Neuronal stem cell (in vitro differentiated cells): ENCODE measurements at regions not wholly inside any gene's neighbourhood (a gene's known extent, or its start where the extent isn't known, plus 50 kb on each side); places are given as distances from the start of the nearest gene placed in this dataset.

Experiments
- DNase-seq: peaks from one replicate; pipeline ENCODE4 v3.0.0-alpha.2; 2013; ENCODE audit warnings: low spot score
- H2AFZ ChIP-seq: one replicate; pipeline ENCODE4 v1.6.1; 2013; ENCODE audit warnings: mild to moderate bottlenecking, low read length, inconsistent platforms
- H2AK5ac ChIP-seq: 2 replicates; pipeline ENCODE4 v1.6.1; 2013; ENCODE audit warnings: low read depth, mild to moderate bottlenecking, inconsistent platforms, low read length, moderate library complexity, mixed read lengths
- H2BK120ac ChIP-seq: 2 replicates; pipeline ENCODE4 v1.6.1; 2013; ENCODE audit warnings: low read depth, mild to moderate bottlenecking, inconsistent platforms, low read length, moderate library complexity, mixed read lengths
- H2BK12ac ChIP-seq: one replicate; pipeline ENCODE4 v1.6.1; 2013; ENCODE audit warnings: low read length, inconsistent platforms
- H2BK15ac ChIP-seq: 2 replicates; pipeline ENCODE4 v1.6.1; 2013; ENCODE audit warnings: mild to moderate bottlenecking, low read length, inconsistent platforms, mixed read lengths
- H2BK5ac ChIP-seq: one replicate; pipeline ENCODE4 v1.6.1; 2013; ENCODE audit warnings: inconsistent platforms, mild to moderate bottlenecking, low read length, moderate library complexity
- H3K14ac ChIP-seq: one replicate; pipeline ENCODE4 v1.6.1; 2013; ENCODE audit warnings: low read length, inconsistent platforms
- H3K18ac ChIP-seq: 2 replicates; pipeline ENCODE4 v1.6.1; 2013; ENCODE audit warnings: low read length, inconsistent platforms
- H3K23ac ChIP-seq: 2 replicates; pipeline ENCODE4 v1.6.1; 2013; ENCODE audit warnings: low read depth, mild to moderate bottlenecking, mixed read lengths, low read length, inconsistent platforms; ENCODE audit not compliant: poor library complexity
- H3K27ac ChIP-seq: replicated peaks from 3 replicates; pipeline ENCODE4 v1.5.1; 2013; ENCODE audit warnings: low read length, inconsistent platforms
- H3K27me3 ChIP-seq, 3 experiments: 2 replicates each; pipeline ENCODE4 v1.6.1; 2013; ENCODE audit warnings: low read length in 3 of 3, mild to moderate bottlenecking in 2 of 3, inconsistent platforms in 1 of 3, low read depth in 1 of 3, mixed read lengths in 1 of 3, moderate library complexity in 1 of 3; ENCODE audit not compliant: control insufficient read depth in 3 of 3, insufficient read depth in 3 of 3
- H3K36me3 ChIP-seq, 2 donors: replicated peaks in 1 of 2; 2 replicates each; pipeline ENCODE4 v1.6.1; 2013; ENCODE audit warnings: low read length in 2 of 2; ENCODE audit not compliant: control insufficient read depth in 2 of 2, insufficient read depth in 2 of 2
- H3K4ac ChIP-seq: 2 replicates; pipeline ENCODE4 v1.6.1; 2013; ENCODE audit warnings: inconsistent platforms, mild to moderate bottlenecking, low read length, moderate library complexity
- H3K4me1 ChIP-seq, 2 donors: 1 replicate in 1 of 2; 2 replicates in 1 of 2; pipeline ENCODE4 v1.6.1; 2013; ENCODE audit warnings: low read length in 2 of 2, low read depth in 1 of 2; ENCODE audit not compliant: control insufficient read depth in 2 of 2, insufficient read depth in 1 of 2
- H3K4me2 ChIP-seq: one replicate; pipeline ENCODE4 v1.6.1; 2013; ENCODE audit warnings: mild to moderate bottlenecking, low read length, inconsistent platforms; ENCODE audit not compliant: insufficient read depth, poor library complexity, severe bottlenecking
- H3K4me3 ChIP-seq, 2 donors: 2 replicates each; pipeline ENCODE4 v1.5.1; 2013; ENCODE audit warnings: low read length in 2 of 2, mild to moderate bottlenecking in 2 of 2, inconsistent platforms in 1 of 2, moderate library complexity in 1 of 2
- H3K79me1 ChIP-seq: one replicate; pipeline ENCODE4 v1.6.1; 2013; ENCODE audit warnings: low read depth, mild to moderate bottlenecking, inconsistent platforms, low read length, moderate library complexity
- H3K9ac ChIP-seq: one replicate; pipeline ENCODE4 v1.6.1; 2013; ENCODE audit warnings: mild to moderate bottlenecking, low read depth, low read length, inconsistent platforms; ENCODE audit not compliant: poor library complexity
- H3K9me3 ChIP-seq, 2 donors: replicated peaks in 1 of 2; 2 replicates each; pipeline versions ENCODE3 to v1.6.1; 2013; ENCODE audit warnings: low read length in 2 of 2, mild to moderate bottlenecking in 2 of 2, inconsistent platforms in 1 of 2, low read depth in 1 of 2, mixed read lengths in 1 of 2, moderate library complexity in 1 of 2; ENCODE audit not compliant: control insufficient read depth in 2 of 2, insufficient read depth in 1 of 2
- H4K8ac ChIP-seq: one replicate; pipeline ENCODE4 v1.6.1; 2013; ENCODE audit warnings: low read depth, mild to moderate bottlenecking, inconsistent platforms, low read length, moderate library complexity
- H4K91ac ChIP-seq: one replicate; pipeline ENCODE4 v1.6.1; 2013; ENCODE audit warnings: low read length, low read depth, mild to moderate bottlenecking, inconsistent platforms; ENCODE audit not compliant: poor library complexity
- WGBS, 2 donors: extraction: QIAGEN DNeasy Blood & Tissue Kit; methylation state at CpG; one replicate each; pipeline ENCODE4 v1.1.7; 2013; ENCODE audit warnings: missing lambda C conversion rate in 2 of 2, mixed read lengths in 1 of 2; ENCODE audit not compliant: insufficient read length in 2 of 2, insufficient replicate concordance in 1 of 2; ENCODE audit errors: extremely low coverage in 2 of 2; 5-methylcytosine and 5-hydroxymethylcytosine counted together

- no peak overlapping the region for H3K4me3 ChIP-seq
- H4K91ac ChIP-seq, result no peak overlapping the region
- H4K8ac ChIP-seq, result no peak overlapping the region
- WGBS, 2 donors, result no CpG with 5 or more reads among the region's 5 CpGs
- no peaks in the 10 kb centered on the region for H3K27me3 ChIP-seq
- no peak for DNase-seq
- H3K79me1 ChIP-seq, result no peaks in the 10 kb centered on the region
- no peak overlapping the region for H3K9ac ChIP-seq
- peaks cover 0 to 2% of the 10 kb centered on the region in 2 donors for H3K9me3 ChIP-seq
- no peak overlapping the region for H2BK5ac ChIP-seq
- no peak overlapping the region for H3K4ac ChIP-seq
- no peaks in the 10 kb centered on the region for H3K36me3 ChIP-seq
- no peak overlapping the region for H3K27ac ChIP-seq
- no peak overlapping the region for H3K4me2 ChIP-seq
- H3K18ac ChIP-seq, result no peak overlapping the region
- no peak overlapping the region for H2BK120ac ChIP-seq
- no peak overlapping the region for H3K23ac ChIP-seq
- no peak overlapping the region for H2AK5ac ChIP-seq
- no peak overlapping the region for H2BK12ac ChIP-seq
- H3K4me1 ChIP-seq, result peaks cover 14 to 23% of the 10 kb centered on the region in 2 donors
- no peak overlapping the region for H3K14ac ChIP-seq
- peak overlapping the region; percentile 62 for H2AFZ ChIP-seq
- no peak overlapping the region for H2BK15ac ChIP-seq
Measured at GRCh38 chr12:105820429-105821125, 318.2 kb downstream of the NUAK1 start.

- H3K9me3 ChIP-seq, result peaks cover 0 to 2% of the 10 kb centered on the region in 2 donors
- no peak overlapping the region for H3K4ac ChIP-seq
- no peak overlapping the region for H3K27ac ChIP-seq
Measured at GRCh38 chr12:105822131-105823105, 316.3 kb downstream of the NUAK1 start.

GRCh38 chr12:105823810-105824209, 314.9 kb downstream of the NUAK1 start:
- Histone ChIP-seq H3K79me1 (no peaks in the 10 kb centered on the region), H3K27me3 (no peaks in the 10 kb centered on the region), H3K9ac (no peak overlapping the region), H4K91ac (no peak overlapping the region), H2AK5ac (no peak overlapping the region), H3K23ac (no peak overlapping the region), H3K27ac (no peak overlapping the region), H3K9me3 (peaks cover 0 to 2% of the 10 kb centered on the region in 2 donors), H3K18ac (no peak overlapping the region), H4K8ac (no peak overlapping the region), H3K4me2 (no peak overlapping the region), H3K14ac (no peak overlapping the region), H2BK15ac (no peak overlapping the region), H2BK12ac (no peak overlapping the region), H2BK5ac (no peak overlapping the region), H3K4me1 (peaks cover 14 to 23% of the 10 kb centered on the region in 2 donors), H2AFZ (no peak overlapping the region), H3K36me3 (no peaks in the 10 kb centered on the region), H2BK120ac (no peak overlapping the region), H3K4ac (no peak overlapping the region), H3K4me3 (no peak overlapping the region)
- DNase-seq, result no peak
- no CpG with 5 or more reads among the region's 3 CpGs for WGBS, 2 donors

More at GRCh38 chr12:105822131-105823105, 316.3 kb downstream of the NUAK1 start:
- Histone ChIP-seq H3K18ac (peak overlapping the region; percentile 67), H2BK120ac (no peak overlapping the region), H3K14ac (no peak overlapping the region), H2BK5ac (no peak overlapping the region), H3K79me1 (no peaks in the 10 kb centered on the region), H2AK5ac (no peak overlapping the region), H3K4me3 (no peak overlapping the region), H2BK15ac (no peak overlapping the region), H4K91ac (no peak overlapping the region), H3K23ac (no peak overlapping the region), H3K36me3 (no peaks in the 10 kb centered on the region), H3K4me1 (peaks cover 14 to 23% of the 10 kb centered on the region in 2 donors), H3K27me3 (no peaks in the 10 kb centered on the region), H2BK12ac (peak overlapping the region; percentile 42), H4K8ac (no peak overlapping the region), H3K4me2 (no peak overlapping the region), H3K9ac (no peak overlapping the region), H2AFZ (peak overlapping the region; percentile 30)
- no peak for DNase-seq
- no CpG with 5 or more reads among the region's 11 CpGs for WGBS, 2 donors

- Histone ChIP-seq H2BK120ac (no peak overlapping the region), H4K91ac (no peak overlapping the region), H3K18ac (no peak overlapping the region), H2AK5ac (no peak overlapping the region), H2BK12ac (no peak overlapping the region), H3K4me1 (peaks cover 12 to 14% of the 10 kb centered on the region in 2 donors), H2BK15ac (no peak overlapping the region), H3K4me3 (no peak overlapping the region), H3K9ac (no peak overlapping the region), H3K23ac (no peak overlapping the region), H3K27ac (no peak overlapping the region), H3K14ac (no peak overlapping the region), H2AFZ (no peak overlapping the region), H4K8ac (no peak overlapping the region), H3K27me3 (no peaks in the 10 kb centered on the region), H3K4ac (no peak overlapping the region), H3K79me1 (no peaks in the 10 kb centered on the region), H2BK5ac (no peak overlapping the region), H3K9me3 (peaks cover 0 to 2% of the 10 kb centered on the region in 2 donors), H3K4me2 (no peak overlapping the region), H3K36me3 (no peaks in the 10 kb centered on the region)
- DNase-seq, result no peak
- no CpG with 5 or more reads among the region's 5 CpGs for WGBS, 2 donors
Measured at GRCh38 chr12:105825141-105825540, 313.6 kb downstream of the NUAK1 start.
